Mesenchymal stem cell (in vitro differentiated cells and primary cell): ENCODE measurements at regions not wholly inside any gene's neighbourhood (a gene's known extent, or its start where the extent isn't known, plus 50 kb on each side); places are given as distances from the start of the nearest gene placed in this dataset.

ENCODE experiments used
- DNase-seq: peaks from one replicate; pipeline ENCODE4 v3.0.0-alpha.2; 2013
- H2AFZ ChIP-seq: one replicate; pipeline ENCODE4 v1.6.1; 2013; ENCODE audit warnings: low read depth, mild to moderate bottlenecking, control low read depth, inconsistent platforms, low read length, moderate library complexity
- H2AK5ac ChIP-seq: 2 replicates; pipeline ENCODE4 v1.6.1; 2013; ENCODE audit warnings: low read length, moderate library complexity, mild to moderate bottlenecking, inconsistent platforms; ENCODE audit not compliant: severe bottlenecking
- H2BK120ac ChIP-seq: one replicate; pipeline ENCODE4 v1.6.1; 2013; ENCODE audit warnings: low read depth, mild to moderate bottlenecking, inconsistent platforms, low read length, moderate library complexity
- H2BK12ac ChIP-seq, 2 experiments: one replicate each; pipeline ENCODE4 v1.6.1; 2013; ENCODE audit warnings: inconsistent platforms in 2 of 2, low read length in 2 of 2, mild to moderate bottlenecking in 2 of 2, moderate library complexity in 2 of 2, control low read depth in 1 of 2
- H2BK15ac ChIP-seq: one replicate; pipeline ENCODE4 v1.6.1; 2013; ENCODE audit warnings: mild to moderate bottlenecking, low read depth, inconsistent platforms; ENCODE audit not compliant: poor library complexity, severe bottlenecking
- H2BK5ac ChIP-seq: 2 replicates; pipeline ENCODE4 v1.6.1; 2013; ENCODE audit warnings: low read depth, mild to moderate bottlenecking, low read length, control low read depth, inconsistent platforms; ENCODE audit not compliant: poor library complexity, severe bottlenecking
- H3K14ac ChIP-seq, 2 experiments: one replicate each; pipeline ENCODE4 v1.6.1; 2013; ENCODE audit warnings: inconsistent platforms in 2 of 2, low read length in 2 of 2, control low read depth in 1 of 2, mild to moderate bottlenecking in 1 of 2, moderate library complexity in 1 of 2
- H3K18ac ChIP-seq, 2 experiments: one replicate each; pipeline ENCODE4 v1.6.1; 2013; ENCODE audit warnings: inconsistent platforms in 2 of 2, low read length in 2 of 2, control low read depth in 1 of 2, low read depth in 1 of 2, mild to moderate bottlenecking in 1 of 2
- H3K23ac ChIP-seq, 2 experiments: one replicate each; pipeline ENCODE4 v1.6.1; 2013; ENCODE audit warnings: inconsistent platforms in 2 of 2, low read length in 2 of 2, mild to moderate bottlenecking in 2 of 2, moderate library complexity in 2 of 2, control low read depth in 1 of 2
- H3K27ac ChIP-seq: 2 replicates; pipeline ENCODE4 v1.5.1; 2013; ENCODE audit warnings: mild to moderate bottlenecking, moderate library complexity, low read length, control low read depth, inconsistent platforms; ENCODE audit not compliant: poor library complexity, severe bottlenecking
- H3K27me3 ChIP-seq, 2 experiments: 2 replicates each; pipeline versions ENCODE4 v1.6.1 to v1.7.0; 2013; ENCODE audit warnings: low read length in 2 of 2, mild to moderate bottlenecking in 2 of 2, moderate library complexity in 2 of 2, control low read depth in 1 of 2, inconsistent platforms in 1 of 2; ENCODE audit not compliant: control insufficient read depth in 1 of 2, insufficient read depth in 1 of 2
- H3K36me3 ChIP-seq, 2 experiments: 2 replicates each; pipeline versions ENCODE4 v1.6.1 to v1.7.0; 2013; ENCODE audit warnings: low read length in 2 of 2, control low read depth in 1 of 2, inconsistent platforms in 1 of 2, low read depth in 1 of 2, mild to moderate bottlenecking in 1 of 2; ENCODE audit not compliant: insufficient read depth in 2 of 2, control insufficient read depth in 1 of 2
- H3K4ac ChIP-seq, 2 experiments: one replicate each; pipeline ENCODE4 v1.6.1; 2013; ENCODE audit warnings: inconsistent platforms in 2 of 2, low read length in 2 of 2, mild to moderate bottlenecking in 2 of 2, moderate library complexity in 2 of 2, control low read depth in 1 of 2, low read depth in 1 of 2
- H3K4me1 ChIP-seq: 2 replicates; pipeline ENCODE4 v1.6.1; 2013; ENCODE audit warnings: low read depth, low read length, control low read depth; ENCODE audit not compliant: control insufficient read depth, insufficient read depth
- H3K4me2 ChIP-seq: 2 replicates; pipeline ENCODE4 v1.6.1; 2013; ENCODE audit warnings: low read length, mild to moderate bottlenecking, inconsistent platforms; ENCODE audit not compliant: poor library complexity, severe bottlenecking
- H3K4me3 ChIP-seq, 2 experiments: 2 replicates each; pipeline versions ENCODE4 v1.5.1 to v1.7.0; 2013; ENCODE audit warnings: low read length in 2 of 2, mild to moderate bottlenecking in 2 of 2, control low read depth in 1 of 2, low read depth in 1 of 2; ENCODE audit not compliant: insufficient read depth in 1 of 2
- H3K79me1 ChIP-seq: replicated peaks from 2 replicates; pipeline ENCODE4 v1.6.1; 2013; ENCODE audit warnings: mild to moderate bottlenecking, control low read depth, low read length, inconsistent platforms; ENCODE audit not compliant: poor library complexity, severe bottlenecking
- H3K9ac ChIP-seq: 2 replicates; pipeline ENCODE4 v1.7.0; 2013; ENCODE audit warnings: mild to moderate bottlenecking, low read length, moderate library complexity
- H3K9me3 ChIP-seq: 2 replicates; pipeline ENCODE4 v1.7.0; 2013; ENCODE audit warnings: mild to moderate bottlenecking, low read length; ENCODE audit not compliant: control insufficient read depth
- H4K8ac ChIP-seq: one replicate; pipeline ENCODE4 v1.6.1; 2013; ENCODE audit warnings: inconsistent platforms, mild to moderate bottlenecking, low read length, moderate library complexity
- H4K91ac ChIP-seq: one replicate; pipeline ENCODE4 v1.6.1; 2013; ENCODE audit warnings: mild to moderate bottlenecking, low read length, inconsistent platforms
- WGBS: methylation state at CpG from one replicate; pipeline ENCODE4 v1.1.7; 2013; ENCODE audit warnings: mixed read lengths; 5-methylcytosine and 5-hydroxymethylcytosine counted together

- H4K8ac ChIP-seq: no peak overlapping the region
- no peak overlapping the region for H2AK5ac ChIP-seq
- WGBS: 83% methylated on average over 1 of the region's 2 CpGs
- H2BK120ac ChIP-seq: no peak overlapping the region
- H3K9ac ChIP-seq: no peak overlapping the region
- no peak overlapping the region for H3K4me2 ChIP-seq
- DNase-seq: no peak
- no peak overlapping the region for H3K4me3 ChIP-seq
- H2BK12ac ChIP-seq: no peak overlapping the region
- no peak overlapping the region for H3K18ac ChIP-seq
- H2AFZ ChIP-seq: no peak overlapping the region
- no peaks in the 10 kb centered on the region for H3K9me3 ChIP-seq
- no peaks in the 10 kb centered on the region for H3K4me1 ChIP-seq
- H3K27me3 ChIP-seq: peaks cover 0 to 50% of the 10 kb centered on the region in 2 experiments
- H3K27ac ChIP-seq: no peak overlapping the region
- H3K36me3 ChIP-seq: no peaks in the 10 kb centered on the region
- no peak overlapping the region for H3K23ac ChIP-seq
- no peak overlapping the region for H2BK15ac ChIP-seq
- no peak overlapping the region for H2BK5ac ChIP-seq
- no peak overlapping the region for H3K4ac ChIP-seq
- no peaks in the 10 kb centered on the region for H3K79me1 ChIP-seq
- no peak overlapping the region for H4K91ac ChIP-seq
- no peak overlapping the region for H3K14ac ChIP-seq
Measured at GRCh38 chr18:57276829-57277228, 75.5 kb upstream of the ST8SIA3 start.

DNA sequence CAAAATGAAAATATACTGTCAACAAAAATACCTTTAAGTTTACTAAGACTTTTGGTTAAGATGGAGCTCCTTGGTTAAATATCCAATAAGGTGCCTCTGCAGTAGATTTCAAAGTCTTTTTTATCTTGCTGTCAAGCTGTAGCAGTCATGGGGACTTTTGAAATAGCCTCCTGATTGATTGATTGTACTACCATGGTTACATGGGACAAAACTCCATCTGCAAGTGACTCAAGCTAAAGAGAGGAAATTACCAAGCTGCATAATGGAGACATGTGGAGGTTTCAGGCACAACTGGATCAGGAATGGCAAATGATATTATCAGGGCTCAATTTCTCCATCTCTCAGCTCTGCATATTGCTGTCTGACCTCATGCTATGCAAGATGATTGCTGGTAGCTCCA is 73.4 kb upstream of the ST8SIA3 start:
- Histone ChIP-seq H3K23ac (no peak overlapping the region), H3K27me3 (peaks cover 0 to 47% of the 10 kb centered on the region in 2 experiments), H3K79me1 (no peaks in the 10 kb centered on the region), H4K91ac (no peak overlapping the region), H2BK15ac (no peak overlapping the region), H3K14ac (no peak overlapping the region), H3K36me3 (no peaks in the 10 kb centered on the region), H2AK5ac (no peak overlapping the region), H3K9me3 (no peaks in the 10 kb centered on the region), H3K4me2 (no peak overlapping the region), H3K18ac (no peak overlapping the region), H4K8ac (no peak overlapping the region), H3K4me1 (no peaks in the 10 kb centered on the region), H3K4me3 (no peak overlapping the region), H2BK5ac (no peak overlapping the region), H3K9ac (no peak overlapping the region), H2BK12ac (no peak overlapping the region), H3K27ac (no peak overlapping the region), H2BK120ac (no peak overlapping the region), H3K4ac (no peak overlapping the region), H2AFZ (no peak overlapping the region)
- no peak for DNase-seq

DNA sequence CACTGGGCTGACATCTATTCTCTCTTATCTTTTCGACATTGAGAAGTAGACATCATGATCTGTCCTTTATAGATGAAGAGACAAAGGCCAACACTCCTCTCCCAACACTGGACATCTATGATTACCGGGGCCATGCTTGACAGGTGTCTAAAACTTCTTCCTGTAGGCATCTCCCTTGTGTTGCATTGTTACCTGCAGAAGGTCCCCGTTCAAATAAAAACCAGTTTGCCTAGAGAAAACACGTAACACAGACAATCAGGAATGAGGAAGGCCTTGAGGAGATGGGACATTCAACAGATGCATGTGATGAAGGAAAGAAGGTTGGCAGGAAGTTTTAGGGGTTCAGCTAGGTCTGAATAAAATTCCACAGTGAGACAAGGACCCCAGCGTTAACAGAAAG is 70.8 kb upstream of the ST8SIA3 start:
- Histone ChIP-seq H2BK120ac (no peak overlapping the region), H3K27me3 (peaks cover 0 to 28% of the 10 kb centered on the region in 2 experiments), H3K18ac (no peak overlapping the region), H3K36me3 (no peaks in the 10 kb centered on the region), H3K4me1 (no peaks in the 10 kb centered on the region), H3K79me1 (no peaks in the 10 kb centered on the region), H2BK15ac (no peak overlapping the region), H2BK12ac (no peak overlapping the region), H3K4me3 (no peak overlapping the region), H3K27ac (no peak overlapping the region), H3K4ac (no peak overlapping the region), H4K91ac (no peak overlapping the region), H3K9me3 (no peaks in the 10 kb centered on the region), H4K8ac (no peak overlapping the region), H3K23ac (no peak overlapping the region), H3K9ac (no peak overlapping the region), H3K14ac (no peak overlapping the region), H2AFZ (no peak overlapping the region), H2AK5ac (no peak overlapping the region), H2BK5ac (no peak overlapping the region), H3K4me2 (no peak overlapping the region)
- DNase-seq: no peak
- 76% methylated on average over 5 of the region's 5 CpGs for WGBS

DNA sequence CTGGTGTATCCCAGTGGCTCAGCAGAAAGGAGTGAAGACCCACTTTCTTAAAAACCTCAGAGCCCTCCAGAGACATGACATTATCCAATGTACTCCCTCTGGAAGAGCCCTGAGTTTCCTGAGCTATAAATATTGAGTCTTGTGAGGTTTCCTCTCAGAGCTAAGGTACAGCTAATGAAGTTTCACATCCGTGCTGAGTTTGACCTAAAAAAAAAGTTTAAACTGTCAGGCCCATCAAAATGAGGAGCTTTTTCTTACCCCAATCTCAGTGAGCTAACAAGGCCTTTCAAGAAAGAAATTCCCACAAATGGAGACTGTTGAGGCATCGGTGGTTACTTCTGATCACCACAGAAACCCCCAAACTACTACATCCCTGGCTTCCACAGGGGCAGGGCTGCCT is 65.4 kb upstream of the ST8SIA3 start:
- Histone ChIP-seq H2BK12ac (no peak overlapping the region), H3K27ac (no peak overlapping the region), H3K23ac (no peak overlapping the region), H2BK15ac (no peak overlapping the region), H3K14ac (no peak overlapping the region), H3K18ac (no peak overlapping the region), H4K8ac (no peak overlapping the region), H2BK120ac (no peak overlapping the region), H3K79me1 (no peaks in the 10 kb centered on the region), H4K91ac (no peak overlapping the region), H2AFZ (no peak overlapping the region), H3K4me2 (no peak overlapping the region), H3K9ac (no peak overlapping the region), H3K4me3 (no peak overlapping the region), H3K9me3 (peaks cover 16% of the 10 kb centered on the region), H2AK5ac (no peak overlapping the region), H3K36me3 (no peaks in the 10 kb centered on the region), H3K4me1 (no peaks in the 10 kb centered on the region), H3K4ac (no peak overlapping the region), H2BK5ac (no peak overlapping the region), H3K27me3 (peaks cover 0 to 7% of the 10 kb centered on the region in 2 experiments)
- 62% methylated on average over 2 of the region's 2 CpGs for WGBS
- no peak for DNase-seq
